GM18507 (cell line): ENCODE measurements at regions not wholly inside any gene's neighbourhood (a gene's known extent, or its start where the extent isn't known, plus 50 kb on each side); places are given as distances from the start of the nearest gene placed in this dataset.
"Not testable (repeated sequence)": the region's sequence is repeated elsewhere in the genome, so short reads cannot be mapped to it uniquely, and the experiment has no call there.

Experiments used
- DNase-seq: peaks from one replicate; pipeline ENCODE4 v3.0.0; 2011; ENCODE audit warnings: low read depth; ENCODE audit not compliant: insufficient read length; ENCODE audit errors: extremely low spot score
- FAIRE-seq: peaks from 2 replicates; lab custom pipeline; 2011; peaks lifted over from hg19 to GRCh38; lab: Jason Lieb, UNC

GRCh38 chr14:106356643-106356930 lies 830.2 kb downstream of the TMEM121 start:
- DNase-seq, FAIRE-seq: not testable (repeated sequence)

DNA sequence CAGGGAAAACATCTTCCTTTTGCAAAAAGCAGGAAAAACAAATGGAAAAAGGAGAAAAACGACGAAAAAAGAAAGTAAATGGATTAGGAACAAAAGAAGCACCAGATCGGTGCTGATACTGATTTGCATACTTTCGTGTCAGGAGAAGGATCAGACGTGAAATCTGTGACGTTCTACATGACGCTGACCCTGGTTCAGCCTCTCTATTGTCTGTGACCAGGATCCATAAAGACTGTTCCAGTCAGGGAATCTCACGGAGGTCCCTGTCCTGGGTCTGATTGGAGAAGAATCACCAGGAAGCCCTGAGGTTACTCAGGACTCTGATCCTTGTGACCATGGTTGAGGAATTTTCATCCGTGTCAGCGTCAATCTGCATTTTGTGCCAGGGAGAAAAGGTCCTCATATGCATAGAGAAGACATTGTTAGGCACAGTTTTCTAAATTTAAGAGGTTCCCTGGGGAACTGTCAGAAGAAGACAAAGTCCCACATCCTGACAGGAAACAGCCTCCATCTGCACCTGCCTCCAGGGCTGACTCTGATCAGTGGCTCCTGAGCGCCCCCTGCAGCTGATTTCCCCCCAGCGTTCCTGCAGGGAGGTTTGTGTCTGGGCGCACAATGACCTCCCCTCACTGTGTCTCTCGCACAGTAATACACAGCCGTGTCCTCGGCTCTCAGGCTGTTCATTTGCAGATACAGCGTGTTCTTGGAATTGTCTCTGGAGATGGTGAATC lies 832.9 kb downstream of the TMEM121 start:
- not testable (repeated sequence) for FAIRE-seq, DNase-seq

DNA sequence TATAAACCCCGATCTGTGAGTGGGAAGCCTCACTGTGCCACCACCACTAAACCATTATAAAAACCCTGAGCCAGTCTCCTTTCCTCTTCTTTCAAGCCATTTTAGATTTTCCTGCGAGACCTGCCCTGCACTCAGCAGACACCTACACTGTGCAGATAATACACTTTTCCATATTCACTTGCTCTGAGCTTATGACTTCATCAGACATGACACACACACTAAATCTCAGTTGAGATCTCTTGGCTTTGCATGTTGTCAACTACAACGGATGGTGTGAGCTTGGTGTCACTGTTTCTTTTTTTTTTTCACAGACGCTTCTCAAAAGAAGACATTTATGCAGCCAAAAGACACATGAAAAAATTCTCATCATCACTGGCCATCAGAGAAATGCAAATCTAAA lies 839.0 kb downstream of the TMEM121 start:
- not testable (repeated sequence) for FAIRE-seq, DNase-seq

- not testable (repeated sequence) for DNase-seq, FAIRE-seq
These were observed 839.5 kb downstream of the TMEM121 start for GRCh38 chr14:106365894-106366293.

DNA sequence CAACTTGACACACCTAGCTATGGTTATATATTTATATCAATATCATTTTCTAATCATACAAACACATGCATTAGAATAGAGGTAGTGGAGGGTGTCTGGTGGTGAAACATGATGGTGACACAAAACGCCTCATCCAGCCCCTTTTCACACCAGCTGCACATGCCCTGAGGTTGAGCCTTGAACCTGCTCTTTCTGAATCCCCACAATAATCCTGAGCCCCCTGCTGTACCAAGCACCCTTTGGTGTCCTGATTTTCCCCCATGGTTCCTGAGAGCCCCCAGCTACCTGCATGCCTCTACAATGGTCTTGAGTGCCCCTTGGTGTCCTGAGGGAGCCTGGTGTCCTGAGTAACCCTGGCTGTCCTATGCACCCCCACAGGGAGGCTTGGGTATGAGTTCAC lies 840.6 kb downstream of the TMEM121 start:
- FAIRE-seq = not testable (repeated sequence)

DNA sequence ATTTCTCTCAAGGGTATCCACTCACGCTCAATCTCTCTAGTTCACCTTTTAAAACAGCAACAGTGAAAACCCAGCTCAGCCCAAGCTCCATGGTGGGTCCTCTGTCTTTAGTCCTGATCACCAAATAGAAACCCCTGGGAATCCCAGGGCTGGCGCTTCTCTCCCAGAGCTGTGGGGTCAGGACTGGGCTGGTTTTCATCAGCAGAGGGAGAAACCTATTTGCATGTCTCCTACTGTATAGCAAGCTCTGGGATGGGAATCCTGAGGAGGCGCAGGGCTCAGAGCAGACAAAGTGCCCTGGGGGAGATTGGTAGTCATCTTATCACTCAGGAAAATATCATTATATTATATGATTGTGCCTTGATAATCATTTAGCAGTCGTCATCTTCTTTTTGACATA lies 843.1 kb downstream of the TMEM121 start:
- DNase-seq, FAIRE-seq: not testable (repeated sequence)

More for the DNA sequence above, 840.6 kb downstream of the TMEM121 start:
- DNase-seq = not testable (repeated sequence)

DNA sequence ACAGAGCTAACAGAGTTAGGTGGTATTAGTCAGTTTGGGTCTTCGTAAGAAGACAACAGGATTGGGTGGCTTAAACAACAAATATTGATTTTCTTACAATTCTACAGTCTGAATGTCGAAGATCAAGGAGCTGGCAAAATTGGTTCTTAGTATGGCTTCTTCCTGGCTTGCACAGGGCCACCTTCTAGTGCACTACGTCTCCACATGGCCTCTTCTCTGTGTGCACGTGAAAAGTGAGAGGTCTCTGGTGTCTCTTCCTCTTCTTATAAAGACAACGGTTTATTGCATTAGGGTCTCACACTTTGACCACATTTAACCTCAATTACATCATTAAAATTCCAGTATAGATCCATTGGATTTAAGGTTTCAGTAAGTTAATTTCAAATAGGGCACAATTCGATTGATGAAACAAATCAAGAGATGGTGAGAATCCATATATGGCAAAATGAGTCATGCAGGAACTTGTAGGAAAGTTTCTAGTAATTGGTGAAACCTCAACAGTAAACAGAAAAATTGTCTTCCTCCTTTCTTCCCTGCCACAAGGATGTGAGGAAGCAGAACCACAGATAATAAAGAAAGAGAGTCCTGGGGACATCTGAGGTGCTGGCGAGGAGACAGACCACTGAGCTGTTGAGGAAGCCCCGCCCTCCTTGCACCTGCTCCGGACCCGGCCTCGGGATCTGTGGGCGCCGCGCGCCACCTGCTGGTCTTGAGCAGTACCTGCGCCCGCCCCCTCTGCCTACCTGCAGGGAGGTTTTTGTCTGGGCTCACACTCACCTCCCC lies 846.7 kb downstream of the TMEM121 start:
- peak; percentile 59 for FAIRE-seq
- peak; percentile 45 for DNase-seq

DNA sequence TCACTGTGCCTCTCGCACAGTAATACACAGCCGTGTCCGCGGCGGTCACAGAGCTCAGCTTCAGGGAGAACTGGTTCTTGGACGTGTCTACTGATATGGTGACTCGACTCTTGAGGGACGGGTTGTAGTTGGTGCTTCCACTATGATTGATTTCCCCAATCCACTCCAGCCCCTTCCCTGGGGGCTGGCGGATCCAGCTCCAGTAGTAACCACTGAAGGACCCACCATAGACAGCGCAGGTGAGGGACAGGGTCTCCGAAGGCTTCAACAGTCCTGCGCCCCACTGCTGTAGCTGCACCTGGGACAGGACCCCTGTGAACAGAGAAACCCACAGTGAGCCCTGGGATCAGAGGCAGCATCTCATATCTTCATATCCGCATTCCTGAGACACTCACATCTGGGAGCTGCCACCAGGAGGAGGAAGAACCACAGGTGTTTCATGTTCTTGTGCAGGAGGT lies 847.3 kb downstream of the TMEM121 start:
- FAIRE-seq, DNase-seq: not testable (repeated sequence)

DNA sequence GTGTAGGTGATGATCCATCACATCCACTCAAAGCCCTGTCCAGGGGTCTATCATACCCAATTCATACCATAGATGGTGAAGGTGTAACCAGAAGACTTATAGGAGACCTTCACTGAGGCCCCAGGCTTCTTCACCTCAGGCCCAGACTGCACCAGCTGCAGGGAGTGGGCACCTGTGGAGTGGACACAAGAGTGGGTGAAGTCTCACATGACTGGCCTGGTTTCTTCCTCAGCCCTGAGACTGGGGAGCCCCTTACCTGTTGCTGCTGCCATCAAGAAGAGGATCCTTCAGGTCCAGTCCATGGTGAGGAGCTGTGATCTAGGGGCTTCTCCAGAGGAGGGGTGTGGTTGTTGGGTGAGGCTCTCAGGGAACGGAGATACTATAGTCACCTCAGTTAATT lies 851.0 kb downstream of the TMEM121 start:
- FAIRE-seq (no peak), DNase-seq (no peak)

- FAIRE-seq (no peak), DNase-seq (no peak)
These were observed 851.8 kb downstream of the TMEM121 start for GRCh38 chr14:106378191-106378590.

- FAIRE-seq (no peak), DNase-seq (no peak)
These were observed 854.4 kb downstream of the TMEM121 start for GRCh38 chr14:106380740-106381139.

DNA sequence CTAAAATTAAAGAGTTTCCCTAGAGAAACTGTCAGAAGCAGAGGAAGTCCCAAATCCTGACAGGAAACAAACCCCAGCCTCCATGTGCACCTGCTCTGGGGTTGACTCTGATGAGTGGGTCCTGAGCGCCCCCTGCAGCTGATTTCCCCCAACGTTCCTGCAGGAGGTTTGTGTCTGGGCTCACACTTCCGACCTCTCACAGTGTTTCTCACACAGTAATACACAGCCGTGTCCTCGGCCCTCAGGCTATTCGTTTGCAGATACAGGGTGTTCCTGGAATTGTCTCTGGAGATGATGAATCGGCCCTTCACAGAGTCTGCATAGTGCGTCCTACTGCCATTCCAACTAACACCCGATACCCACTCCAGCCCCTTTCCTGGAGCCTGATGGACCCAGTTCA lies 862.8 kb downstream of the TMEM121 start:
- not testable (repeated sequence) for DNase-seq, FAIRE-seq

- no peak for DNase-seq
- FAIRE-seq = no peak
These were observed 864.0 kb downstream of the TMEM121 start for GRCh38 chr14:106390401-106390800.

GRCh38 chr14:106390947-106391346 lies 864.6 kb downstream of the TMEM121 start:
- DNase-seq = no peak
- FAIRE-seq = no peak

GRCh38 chr14:106393742-106394141 lies 867.4 kb downstream of the TMEM121 start:
- FAIRE-seq (no peak), DNase-seq (no peak)

GRCh38 chr14:106395456-106396050 lies 869.2 kb downstream of the TMEM121 start:
- DNase-seq (no peak), FAIRE-seq (no peak)

DNA sequence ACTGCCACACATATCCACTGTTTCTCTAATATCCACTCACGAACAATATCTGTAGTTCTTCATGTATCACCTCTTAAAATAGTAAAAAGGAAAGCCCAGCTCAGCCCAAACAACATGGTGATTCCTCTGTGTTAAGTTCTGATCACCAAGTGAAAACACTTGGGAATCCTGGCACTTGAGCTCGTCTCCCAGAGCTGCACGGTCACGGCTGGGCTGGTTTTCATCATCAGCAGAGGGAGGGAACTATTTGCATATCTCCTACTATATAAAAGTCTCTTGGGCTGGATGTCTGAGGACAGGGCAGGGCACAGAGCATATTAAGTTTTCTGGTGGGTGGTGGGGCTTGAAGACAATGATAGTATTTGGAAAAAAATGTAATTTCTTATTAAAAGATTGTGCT lies 870.6 kb downstream of the TMEM121 start:
- no peak for DNase-seq
- FAIRE-seq = no peak

DNA sequence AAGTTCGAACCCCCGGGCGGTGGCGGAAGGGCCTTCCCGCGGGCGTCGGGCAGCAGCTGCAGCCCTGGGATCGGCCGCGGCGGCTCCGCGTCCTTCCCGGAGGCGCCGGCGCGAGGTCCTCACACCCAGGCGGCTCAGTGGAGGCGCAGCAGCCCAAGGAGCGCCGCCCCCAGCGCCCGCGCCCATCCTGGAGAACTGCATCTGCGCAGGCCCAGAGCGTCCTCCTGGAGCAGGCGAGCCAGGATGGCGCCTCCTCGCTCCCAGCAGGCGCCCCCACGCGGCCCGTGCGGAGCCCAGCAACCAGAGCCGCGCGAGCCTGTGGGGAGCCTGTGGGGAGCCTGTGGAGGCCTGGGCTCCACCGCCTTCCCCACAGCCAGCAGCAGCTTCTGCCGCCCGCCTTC lies 872.5 kb downstream of the TMEM121 start:
- FAIRE-seq, DNase-seq: not testable (repeated sequence)

- FAIRE-seq, DNase-seq: not testable (repeated sequence)
These were observed 874.9 kb downstream of the TMEM121 start for GRCh38 chr14:106401316-106401715.

DNA sequence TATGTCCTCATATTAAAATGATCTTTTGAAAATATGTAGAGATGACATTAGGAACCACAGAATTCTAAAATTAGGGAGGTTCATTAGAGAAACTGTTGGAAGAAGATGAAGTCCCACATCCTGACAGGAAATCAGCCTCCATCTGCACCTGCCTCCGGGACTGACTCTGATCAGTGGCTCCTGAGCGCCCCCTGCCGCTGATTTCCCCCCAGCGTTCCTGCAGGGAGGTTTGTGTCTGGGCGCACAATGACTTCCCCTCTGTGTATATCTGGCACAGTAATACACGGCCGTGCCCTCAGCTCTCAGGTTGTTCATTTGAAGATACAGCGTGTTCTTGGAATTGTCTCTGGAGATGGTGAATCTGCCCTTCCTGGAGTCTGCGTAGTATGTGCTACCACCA lies 883.8 kb downstream of the TMEM121 start:
- DNase-seq = not testable (repeated sequence)

More for the DNA sequence above, 883.8 kb downstream of the TMEM121 start:
- peak; percentile 36 for FAIRE-seq
